Hepatocyte (in vitro differentiated cells): ENCODE measurements at regions not wholly inside any gene's neighbourhood (a gene's known extent, or its start where the extent isn't known, plus 50 kb on each side); places are given as distances from the start of the nearest gene placed in this dataset.

Source experiments
- EZH2phosphoT487 ChIP-seq: fragments of 200-600 bp; sonication (generic); IDR thresholded peaks from one replicate; pipeline ENCODE4 v1.6.1; 2018; ENCODE audit warnings: antibody characterized with exemption, mild to moderate bottlenecking, low read depth, moderate library complexity; ENCODE audit not compliant: unreplicated experiment, severe bottlenecking
- TF ChIP-seq, protein P1 (sequence below): fragments of 200-600 bp; sonication (generic); IDR thresholded peaks from 2 replicates; pipeline ENCODE4 v1.5.1; 2016; ENCODE audit warnings: antibody characterized with exemption, mild to moderate bottlenecking; ENCODE audit not compliant: poor library complexity

DNA sequence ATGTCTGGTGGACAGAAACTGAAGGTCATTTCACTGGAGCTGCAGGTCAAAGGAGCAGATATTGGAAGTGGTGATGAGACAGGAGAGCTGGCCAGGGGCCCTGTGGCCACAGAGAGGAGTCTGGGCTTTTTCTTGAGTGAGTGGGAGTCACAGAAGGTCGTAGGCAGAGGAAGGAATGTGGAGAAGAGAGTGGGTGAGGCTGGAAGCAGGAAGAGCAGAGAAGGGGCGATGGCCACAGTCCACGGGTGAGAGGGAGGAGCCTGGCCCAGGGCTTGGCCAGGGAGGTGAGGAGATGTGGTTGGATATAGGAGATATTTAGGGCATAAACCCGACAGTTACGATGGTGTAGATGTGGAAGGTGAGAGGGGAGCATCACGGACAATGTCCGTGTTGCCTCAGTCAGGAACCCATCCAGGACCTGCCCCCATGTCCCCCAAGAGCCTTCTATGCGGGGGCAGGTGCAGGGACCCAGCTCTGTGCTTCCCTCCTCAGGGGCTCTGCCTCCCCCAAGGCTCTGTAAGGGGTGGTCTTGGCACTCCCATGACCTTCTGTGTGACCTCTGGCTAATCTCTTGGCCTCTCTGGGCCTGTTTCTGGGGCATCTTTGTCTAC, 150.5 kb upstream of the PTPN1 start:
- no peak for TF ChIP-seq EZH2phosphoT487
- TF ChIP-seq, protein P1, sequence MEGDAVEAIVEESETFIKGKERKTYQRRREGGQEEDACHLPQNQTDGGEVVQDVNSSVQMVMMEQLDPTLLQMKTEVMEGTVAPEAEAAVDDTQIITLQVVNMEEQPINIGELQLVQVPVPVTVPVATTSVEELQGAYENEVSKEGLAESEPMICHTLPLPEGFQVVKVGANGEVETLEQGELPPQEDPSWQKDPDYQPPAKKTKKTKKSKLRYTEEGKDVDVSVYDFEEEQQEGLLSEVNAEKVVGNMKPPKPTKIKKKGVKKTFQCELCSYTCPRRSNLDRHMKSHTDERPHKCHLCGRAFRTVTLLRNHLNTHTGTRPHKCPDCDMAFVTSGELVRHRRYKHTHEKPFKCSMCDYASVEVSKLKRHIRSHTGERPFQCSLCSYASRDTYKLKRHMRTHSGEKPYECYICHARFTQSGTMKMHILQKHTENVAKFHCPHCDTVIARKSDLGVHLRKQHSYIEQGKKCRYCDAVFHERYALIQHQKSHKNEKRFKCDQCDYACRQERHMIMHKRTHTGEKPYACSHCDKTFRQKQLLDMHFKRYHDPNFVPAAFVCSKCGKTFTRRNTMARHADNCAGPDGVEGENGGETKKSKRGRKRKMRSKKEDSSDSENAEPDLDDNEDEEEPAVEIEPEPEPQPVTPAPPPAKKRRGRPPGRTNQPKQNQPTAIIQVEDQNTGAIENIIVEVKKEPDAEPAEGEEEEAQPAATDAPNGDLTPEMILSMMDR: no peak
